IPS-20b (cell line): ENCODE measurements at regions not wholly inside any gene's neighbourhood (a gene's known extent, or its start where the extent isn't known, plus 50 kb on each side); places are given as distances from the start of the nearest gene placed in this dataset.
"Not testable (repeated sequence)": the region's sequence is repeated elsewhere in the genome, so short reads cannot be mapped to it uniquely, and the experiment has no call there.

ENCODE experiments used
- H3K27ac ChIP-seq: one replicate; pipeline ENCODE4 v1.5.1; 2013; ENCODE audit warnings: low read length
- H3K27me3 ChIP-seq: 2 replicates; pipeline ENCODE4 v1.6.1; 2013; ENCODE audit warnings: mild to moderate bottlenecking, low read length, inconsistent platforms; ENCODE audit not compliant: insufficient read depth
- H3K36me3 ChIP-seq: 2 replicates; pipeline ENCODE4 v1.6.1; 2013; ENCODE audit warnings: low read depth, mild to moderate bottlenecking, inconsistent platforms, low read length, moderate library complexity; ENCODE audit not compliant: insufficient read depth
- H3K4me1 ChIP-seq: 2 replicates; pipeline ENCODE4 v1.6.1; 2013; ENCODE audit warnings: mild to moderate bottlenecking, control low read depth, inconsistent platforms, low read length, moderate library complexity; ENCODE audit not compliant: insufficient read depth
- H3K4me3 ChIP-seq: 2 replicates; pipeline ENCODE4 v1.5.1; 2013; ENCODE audit warnings: mild to moderate bottlenecking, low read length, inconsistent platforms
- H3K9ac ChIP-seq: 2 replicates; pipeline ENCODE4 v1.6.1; 2013; ENCODE audit warnings: low read depth, mild to moderate bottlenecking, inconsistent platforms, low read length, moderate library complexity
- H3K9me3 ChIP-seq: 2 replicates; pipeline ENCODE4 v1.6.1; 2013; ENCODE audit warnings: mild to moderate bottlenecking, low read depth, low read length, inconsistent platforms; ENCODE audit not compliant: insufficient read depth

GRCh38 chr13:81021284-81021840, 680.4 kb upstream of the SPRY2 start:
- no peaks in the 10 kb centered on the region; the same call in 1 of the 2 replicates for H3K9me3 ChIP-seq

GRCh38 chr13:81020010-81020409, 679.1 kb upstream of the SPRY2 start:
- Histone ChIP-seq H3K9me3 (no peaks in the 10 kb centered on the region; the same call in 1 of the 2 replicates), H3K9ac (no peak overlapping the region), H3K27ac (no peak overlapping the region), H3K36me3 (no peaks in the 10 kb centered on the region), H3K27me3 (no peaks in the 10 kb centered on the region), H3K4me1 (no peaks in the 10 kb centered on the region), H3K4me3 (no peak overlapping the region)

More at GRCh38 chr13:81021284-81021840, 680.4 kb upstream of the SPRY2 start:
- H3K9ac ChIP-seq: no peak overlapping the region
- H3K4me1 ChIP-seq: no peaks in the 10 kb centered on the region
- H3K36me3 ChIP-seq: no peaks in the 10 kb centered on the region
- H3K27me3 ChIP-seq: no peaks in the 10 kb centered on the region
- H3K4me3 ChIP-seq: no peak overlapping the region
- H3K27ac ChIP-seq: no peak overlapping the region

GRCh38 chr13:81018936-81019335, 678.0 kb upstream of the SPRY2 start:
- Histone ChIP-seq H3K4me1 (no peaks in the 10 kb centered on the region), H3K9ac (no peak overlapping the region), H3K27me3 (no peaks in the 10 kb centered on the region), H3K4me3 (no peak overlapping the region), H3K36me3 (no peaks in the 10 kb centered on the region), H3K9me3 (no peaks in the 10 kb centered on the region; the same call in 1 of the 2 replicates), H3K27ac (no peak overlapping the region)

- H3K27ac ChIP-seq: no peak overlapping the region
- H3K9me3 ChIP-seq: no peaks in the 10 kb centered on the region
- H3K36me3 ChIP-seq: no peaks in the 10 kb centered on the region
- H3K4me3 ChIP-seq: no peak overlapping the region
- no peak overlapping the region for H3K9ac ChIP-seq
- H3K4me1 ChIP-seq: no peaks in the 10 kb centered on the region
- no peaks in the 10 kb centered on the region for H3K27me3 ChIP-seq
These were observed 676.7 kb upstream of the SPRY2 start for GRCh38 chr13:81017513-81018152.

GRCh38 chr13:81012031-81012430, 671.1 kb upstream of the SPRY2 start:
- Histone ChIP-seq H3K27ac (no peak overlapping the region), H3K4me3 (no peak overlapping the region), H3K36me3 (no peaks in the 10 kb centered on the region), H3K27me3 (no peaks in the 10 kb centered on the region), H3K9ac (no peak overlapping the region), H3K9me3 (0 out of 2 replicates have a peak, but pooled peaks cover 6% of the 10 kb centered on the region), H3K4me1 (no peaks in the 10 kb centered on the region)

- Histone ChIP-seq H3K4me3 (no peak overlapping the region), H3K27ac (no peak overlapping the region), H3K36me3 (no peaks in the 10 kb centered on the region), H3K27me3 (no peaks in the 10 kb centered on the region), H3K4me1 (no peaks in the 10 kb centered on the region), H3K9ac (no peak overlapping the region), H3K9me3 (peaks cover 3% of the 10 kb centered on the region; the same call in 1 of the 2 replicates)
These were observed 661.0 kb upstream of the SPRY2 start for GRCh38 chr13:81001828-81002385.

- H3K27me3 ChIP-seq, H3K4me3 ChIP-seq, H3K36me3 ChIP-seq, H3K27ac ChIP-seq, H3K4me1 ChIP-seq, H3K9me3 ChIP-seq, H3K9ac ChIP-seq: not testable (repeated sequence)
These were observed 657.7 kb upstream of the SPRY2 start for GRCh38 chr13:80998603-80999002.

- H3K27me3 ChIP-seq: no peaks in the 10 kb centered on the region
- no peak overlapping the region for H3K4me3 ChIP-seq
- H3K36me3 ChIP-seq: no peaks in the 10 kb centered on the region
- H3K4me1 ChIP-seq: no peaks in the 10 kb centered on the region
- no peak overlapping the region for H3K27ac ChIP-seq
- H3K9me3 ChIP-seq: peaks cover 22% of the 10 kb centered on the region; the same call in 1 of the 2 replicates
- H3K9ac ChIP-seq: no peak overlapping the region
These were observed 648.8 kb upstream of the SPRY2 start for GRCh38 chr13:80989747-80990146.

- Histone ChIP-seq H3K9ac (no peak overlapping the region), H3K4me1 (no peaks in the 10 kb centered on the region), H3K9me3 (peaks cover 22% of the 10 kb centered on the region; the same call in 1 of the 2 replicates), H3K27ac (no peak overlapping the region), H3K4me3 (no peak overlapping the region), H3K27me3 (no peaks in the 10 kb centered on the region), H3K36me3 (no peaks in the 10 kb centered on the region)
These were observed 648.3 kb upstream of the SPRY2 start for GRCh38 chr13:80989241-80989640.

GRCh38 chr13:80988391-80989151, 647.6 kb upstream of the SPRY2 start:
- Histone ChIP-seq H3K9ac (no peak overlapping the region), H3K36me3 (no peaks in the 10 kb centered on the region), H3K4me1 (no peaks in the 10 kb centered on the region), H3K4me3 (no peak overlapping the region), H3K9me3 (peaks cover 22% of the 10 kb centered on the region; the same call in 1 of the 2 replicates), H3K27ac (no peak overlapping the region), H3K27me3 (no peaks in the 10 kb centered on the region)

- no peaks in the 10 kb centered on the region for H3K27me3 ChIP-seq
- H3K36me3 ChIP-seq: no peaks in the 10 kb centered on the region
- no peaks in the 10 kb centered on the region for H3K9me3 ChIP-seq
- H3K4me1 ChIP-seq: no peaks in the 10 kb centered on the region
- H3K9ac ChIP-seq: no peak overlapping the region
- no peak overlapping the region for H3K27ac ChIP-seq
- H3K4me3 ChIP-seq: no peak overlapping the region
These were observed 638.2 kb upstream of the SPRY2 start for GRCh38 chr13:80979035-80979641.
